ENCODE measurements at regions not wholly inside any gene's neighbourhood (a gene's known extent, or its start where the extent isn't known, plus 50 kb on each side); places are given as distances from the start of the nearest gene placed in this dataset.
A peak's percentile ranks its signal among the peaks of the same experiment; 100 is the strongest.
"Not testable (repeated sequence)": the region's sequence is repeated elsewhere in the genome, so short reads cannot be mapped to it uniquely, and the experiment has no call there.

DNA sequence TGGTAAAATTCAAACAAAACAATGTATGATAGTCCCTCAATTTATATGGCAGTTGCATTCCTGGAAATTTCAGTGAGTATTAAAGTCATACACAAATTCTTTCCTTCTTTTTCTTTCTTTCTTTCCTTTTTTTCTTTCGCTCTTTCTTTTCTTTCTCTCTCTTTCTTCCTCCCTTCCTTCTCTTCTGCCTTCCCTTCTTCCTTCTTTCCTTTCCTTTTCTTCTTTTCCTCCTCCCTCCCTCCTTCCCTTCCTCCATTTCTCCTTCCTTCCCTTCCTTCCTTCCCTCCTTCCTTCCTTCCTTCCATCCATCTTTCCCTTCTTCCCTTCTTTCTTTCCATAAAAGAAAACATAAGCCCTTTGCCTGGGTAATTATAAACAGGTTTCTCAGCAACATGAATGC, 58.1 kb upstream of the HSPB3 start:
- Histone ChIP-seq H3K27ac (ENCODE audit: low read depth, low read length, poor library complexity, severe bottlenecking) (no peak overlapping the region), H3K9me3 (ENCODE audit: low read length) (no peaks in the 10 kb centered on the region), H3K4me3 (ENCODE audit: low read depth, low read length, poor library complexity, severe bottlenecking) (no peak overlapping the region), H3K4me1 (ENCODE audit: insufficient read depth, low read length, poor library complexity, severe bottlenecking) (peaks cover 11% of the 10 kb centered on the region), H4K20me1 (ENCODE audit: insufficient read depth, low read length) (no peaks in the 10 kb centered on the region), H3K9me2 (ENCODE audit: insufficient read depth, low read length) (no peaks in the 10 kb centered on the region), H3K4me2 (ENCODE audit: low read length) (peak overlapping the region; percentile 16; the same call in 1 of the 2 replicates), H2AFZ (ENCODE audit: low read length) (no peak overlapping the region), H3K36me3 (ENCODE audit: insufficient read depth, low read length) (no peaks in the 10 kb centered on the region), H3K79me2 (ENCODE audit: insufficient read depth, low read depth, low read length) (no peaks in the 10 kb centered on the region)
- TF ChIP-seq CTCF (conservative IDR thresholded peaks at IDR 0.05; ENCODE audit: low read length) (no peak), EZH2phosphoT487 (IDR thresholded peaks at IDR 0.05; ENCODE audit: borderline replicate concordance, low read depth, low read length) (no peak)
- intact Hi-C loops (cut with micrococcal nuclease; ENCODE audit: unreplicated experiment), result no loop called here
- no peak for DNase-seq (ENCODE audit: low spot score)
- BruUV-seq (replicated peaks), result no TSS peak
- ChIA-PET CTCF (ENCODE audit: unreplicated experiment) (no interaction called here), POLR2A (no interaction called here)

DNA sequence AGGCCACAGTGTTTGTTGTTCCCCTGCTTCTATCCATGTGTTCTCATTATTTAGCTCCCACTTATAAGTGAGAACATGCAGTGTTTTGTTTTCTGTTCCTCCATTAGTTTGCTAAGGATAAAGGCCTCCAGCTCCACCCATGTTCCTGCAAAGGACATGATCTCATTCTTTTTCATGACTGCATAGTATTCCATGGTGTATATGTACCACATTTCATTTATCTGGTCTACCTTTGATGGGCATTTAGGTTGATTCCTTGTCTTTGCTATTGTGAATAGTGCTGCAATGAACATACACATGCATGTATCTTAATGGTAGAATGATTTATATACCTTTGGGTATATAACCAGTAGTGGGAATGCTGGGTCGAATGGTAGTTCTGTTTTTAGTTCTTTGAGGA, 62.5 kb upstream of the HSPB3 start:
- H3K36me3 ChIP-seq (ENCODE audit: insufficient read depth, low read length); H3K9me2 ChIP-seq (ENCODE audit: insufficient read depth, low read length); H3K79me2 ChIP-seq (ENCODE audit: insufficient read depth, low read depth, low read length); H3K4me1 ChIP-seq (ENCODE audit: insufficient read depth, low read length, poor library complexity, severe bottlenecking); H3K9me3 ChIP-seq (ENCODE audit: low read length); H3K27ac ChIP-seq (ENCODE audit: low read depth, low read length, poor library complexity, severe bottlenecking); intact Hi-C loops (cut with micrococcal nuclease; ENCODE audit: unreplicated experiment); H2AFZ ChIP-seq (ENCODE audit: low read length); BruUV-seq (replicated peaks); H3K4me3 ChIP-seq (ENCODE audit: low read depth, low read length, poor library complexity, severe bottlenecking); H3K4me2 ChIP-seq (ENCODE audit: low read length); H4K20me1 ChIP-seq (ENCODE audit: insufficient read depth, low read length); CTCF ChIA-PET (ENCODE audit: unreplicated experiment); DNase-seq (ENCODE audit: low spot score): not testable (repeated sequence)
- POLR2A ChIA-PET, result interaction anchor here (0.8 to 1.1 kb wide), 2 partner anchors 11 to 20 kb away, joined by 3 read pairs; no protein-coding TSS in a partner anchor

DNA sequence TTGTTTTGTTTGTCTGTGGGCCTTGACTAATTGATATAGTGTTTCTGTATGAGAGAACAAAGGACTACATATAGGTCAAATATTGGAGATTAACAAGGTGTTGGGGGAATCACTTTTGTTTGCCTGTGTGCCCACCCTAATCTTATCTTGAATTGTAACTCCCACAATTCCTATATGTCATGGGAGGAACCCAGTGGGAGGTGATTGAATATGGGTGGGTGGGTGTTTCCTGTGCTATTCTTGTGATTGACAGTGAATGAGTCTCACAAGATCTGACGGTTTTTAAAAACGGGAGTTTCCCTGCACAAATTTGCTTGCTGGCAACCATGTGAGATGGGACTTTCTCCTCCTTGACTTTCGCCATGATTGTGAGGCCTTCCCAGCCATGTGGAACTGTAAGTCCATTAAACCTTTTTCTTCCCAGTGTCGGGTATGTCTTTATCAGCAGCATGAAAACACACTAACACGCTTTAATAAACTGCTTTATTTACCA, 64.9 kb upstream of the HSPB3 start:
- DNase-seq (ENCODE audit: low spot score), result no peak
- no peaks in the 10 kb centered on the region for H3K9me3 ChIP-seq (ENCODE audit: low read length)
- H4K20me1 ChIP-seq (ENCODE audit: insufficient read depth, low read length), result no peaks in the 10 kb centered on the region
- H3K27ac ChIP-seq (ENCODE audit: low read depth, low read length, poor library complexity, severe bottlenecking), result no peak overlapping the region
- H3K9me2 ChIP-seq (ENCODE audit: insufficient read depth, low read length), result no peaks in the 10 kb centered on the region
- TF ChIP-seq EZH2phosphoT487 (IDR thresholded peaks at IDR 0.05; ENCODE audit: borderline replicate concordance, low read depth, low read length), result no peak
- TF ChIP-seq CTCF (conservative IDR thresholded peaks at IDR 0.05; ENCODE audit: low read length), result no peak
- no peaks in the 10 kb centered on the region for H3K36me3 ChIP-seq (ENCODE audit: insufficient read depth, low read length)
- H3K4me1 ChIP-seq (ENCODE audit: insufficient read depth, low read length, poor library complexity, severe bottlenecking), result no peaks in the 10 kb centered on the region
- H3K4me3 ChIP-seq (ENCODE audit: low read depth, low read length, poor library complexity, severe bottlenecking), result no peak overlapping the region
- POLR2A ChIA-PET, result no interaction called here
- BruUV-seq (replicated peaks), result no TSS peak
- H3K79me2 ChIP-seq (ENCODE audit: insufficient read depth, low read depth, low read length), result no peaks in the 10 kb centered on the region
- no peak overlapping the region for H3K4me2 ChIP-seq (ENCODE audit: low read length)
- intact Hi-C loops (cut with micrococcal nuclease; ENCODE audit: unreplicated experiment), result no loop called here
- CTCF ChIA-PET (ENCODE audit: unreplicated experiment), result no interaction called here
- H2AFZ ChIP-seq (ENCODE audit: low read length), result no peak overlapping the region

Measured in OCI-LY7 (cell line).